NCI-H1092 (cell line): ENCODE measurements at regions not wholly inside any gene's neighbourhood (a gene's known extent, or its start where the extent isn't known, plus 50 kb on each side); places are given as distances from the start of the nearest gene placed in this dataset.
"Not testable (repeated sequence)": the region's sequence is repeated elsewhere in the genome, so short reads cannot be mapped to it uniquely, and the experiment has no call there.

ENCODE experiments used
- DNase-seq: peaks from one replicate; lab custom pipeline; 2025; lab: John Stamatoyannopoulos, UW

DNA sequence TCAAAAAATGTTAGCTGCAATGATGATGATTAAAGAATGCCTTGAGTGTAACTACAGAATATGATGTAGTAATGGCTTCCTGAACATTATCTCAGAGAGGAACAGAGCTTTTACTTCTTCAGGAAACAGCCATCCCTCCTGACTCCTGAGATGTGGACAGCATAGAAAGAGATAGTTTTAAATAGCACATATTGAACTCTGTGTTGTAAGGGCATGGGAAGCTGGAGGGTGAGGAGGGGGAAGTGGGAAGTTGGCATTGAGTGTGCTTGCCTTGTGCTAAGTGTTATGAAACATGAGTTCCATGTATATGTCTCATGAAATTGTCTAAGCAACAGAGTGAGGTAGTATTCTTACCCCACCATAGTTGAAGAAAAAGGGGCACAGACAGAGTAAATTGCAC lies 161.5 kb upstream of the SLC28A3 start:
- no peak for DNase-seq

- DNase-seq, result no peak
These were observed 163.8 kb upstream of the SLC28A3 start for GRCh38 chr9:84504360-84504759.

- DNase-seq, result no peak
These were observed 157.9 kb upstream of the NTRK2 start for GRCh38 chr9:84511651-84512050.

GRCh38 chr9:84512493-84512892 lies 157.0 kb upstream of the NTRK2 start:
- no peak for DNase-seq

- no peak for DNase-seq
These were observed 156.1 kb upstream of the NTRK2 start for GRCh38 chr9:84513473-84513872.

- DNase-seq, result no peak
These were observed 155.6 kb upstream of the NTRK2 start for GRCh38 chr9:84513979-84514378.

DNA sequence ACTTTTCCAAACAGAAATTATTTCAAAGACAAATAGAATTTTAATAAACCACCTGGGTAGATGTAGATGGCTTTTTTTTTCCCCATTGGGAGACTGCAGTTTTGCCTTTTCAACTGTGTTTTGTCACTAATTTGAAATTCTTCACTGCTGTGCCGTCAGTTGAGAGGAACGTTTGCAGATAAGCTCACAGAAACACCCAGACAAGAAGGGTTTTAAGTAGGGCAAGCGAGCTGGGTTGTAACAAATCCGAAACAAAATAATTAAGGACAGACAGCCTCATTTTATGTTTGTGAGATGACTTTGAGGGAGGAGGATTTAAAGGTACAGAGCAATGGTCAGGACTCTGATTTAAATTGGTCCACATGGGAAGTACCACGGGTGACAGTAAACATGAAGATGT lies 155.1 kb upstream of the NTRK2 start:
- no peak for DNase-seq

DNA sequence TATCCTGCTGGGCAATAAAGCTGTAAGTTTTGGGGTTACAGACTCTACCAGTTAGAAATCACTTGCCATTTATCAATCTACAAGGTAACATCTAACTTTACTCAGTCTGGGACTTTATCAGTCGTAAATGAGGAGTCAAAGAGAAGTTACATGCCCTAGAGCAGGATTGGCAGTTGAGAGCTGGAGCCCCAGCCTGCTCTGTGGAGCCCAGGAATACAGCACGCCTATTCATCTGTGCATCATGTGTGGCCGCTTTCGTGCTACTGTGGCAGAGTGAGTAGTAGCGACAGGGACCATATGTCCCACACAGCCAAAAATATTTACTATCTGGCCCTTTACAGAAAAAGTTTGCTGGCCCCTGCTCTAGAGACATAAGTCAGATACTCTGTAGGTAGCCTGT lies 152.5 kb upstream of the NTRK2 start:
- DNase-seq, result no peak

DNA sequence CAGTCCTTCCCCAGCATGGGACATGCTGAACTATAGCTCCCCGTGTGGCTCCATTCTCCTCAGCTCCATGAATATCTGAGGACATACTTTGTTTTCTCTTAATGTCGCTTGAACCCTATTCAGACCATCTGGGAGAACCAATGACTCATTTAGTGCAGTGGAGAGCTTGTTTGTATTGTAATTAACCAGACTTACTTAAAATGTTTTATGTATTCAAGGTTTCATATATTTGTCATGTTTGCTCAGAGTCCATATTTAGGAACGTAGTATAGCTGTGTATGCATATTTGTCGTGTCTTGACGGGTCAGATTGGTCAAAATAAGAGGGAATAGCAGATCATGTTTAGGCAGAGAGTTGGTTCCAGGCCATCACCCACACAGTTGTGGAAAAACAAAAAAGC lies 150.1 kb upstream of the NTRK2 start:
- DNase-seq, result no peak

DNA sequence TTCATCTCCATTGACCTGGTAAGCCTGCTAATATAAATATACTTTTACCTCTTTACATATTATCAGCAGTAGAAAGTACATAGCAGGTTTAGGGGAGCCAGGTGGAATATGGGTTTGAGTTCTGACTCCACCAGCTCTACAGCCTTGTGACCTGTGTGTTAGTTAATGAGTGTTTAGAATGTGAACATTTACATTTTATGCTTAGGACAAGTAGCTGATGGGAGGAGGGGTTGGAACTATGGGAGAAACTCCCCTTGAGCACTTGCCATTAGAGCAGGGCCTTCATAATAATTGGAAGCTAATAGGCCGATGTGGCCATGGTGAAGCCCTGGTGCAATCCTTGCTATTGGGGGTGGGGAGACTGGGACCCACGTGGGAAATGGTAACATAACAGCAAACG lies 148.3 kb upstream of the NTRK2 start:
- DNase-seq, result no peak

DNA sequence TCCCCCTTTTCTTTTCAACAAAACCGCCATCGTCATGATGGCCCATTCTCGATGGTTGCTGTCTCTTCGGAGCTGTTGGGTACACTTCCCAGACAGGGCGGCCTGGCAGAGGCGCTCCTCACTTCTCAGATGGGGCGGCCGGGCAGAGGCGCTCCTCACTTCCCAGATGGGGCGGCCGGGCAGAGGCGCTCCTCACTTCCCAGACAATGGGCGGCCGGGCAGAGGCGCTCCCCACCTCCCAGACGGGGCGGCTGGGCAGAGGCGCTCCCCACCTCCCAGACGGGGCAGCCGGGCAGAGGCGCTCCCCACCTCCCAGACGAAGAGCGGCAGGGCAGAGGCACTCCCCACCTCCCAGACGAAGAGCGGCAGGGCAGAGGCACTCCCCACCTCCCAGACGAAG lies 143.3 kb upstream of the NTRK2 start:
- not testable (repeated sequence) for DNase-seq

GRCh38 chr9:84527060-84527720 lies 142.3 kb upstream of the NTRK2 start:
- not testable (repeated sequence) for DNase-seq

GRCh38 chr9:84535973-84536372 lies 133.6 kb upstream of the NTRK2 start:
- DNase-seq, result not testable (repeated sequence)

GRCh38 chr9:84538879-84539278 lies 130.7 kb upstream of the NTRK2 start:
- DNase-seq, result no peak

GRCh38 chr9:84542554-84542953 lies 127.0 kb upstream of the NTRK2 start:
- DNase-seq, result no peak

- no peak for DNase-seq
These were observed 115.4 kb upstream of the NTRK2 start for GRCh38 chr9:84554069-84554664.

- no peak for DNase-seq
These were observed 113.0 kb upstream of the NTRK2 start for GRCh38 chr9:84556556-84556955.

DNA sequence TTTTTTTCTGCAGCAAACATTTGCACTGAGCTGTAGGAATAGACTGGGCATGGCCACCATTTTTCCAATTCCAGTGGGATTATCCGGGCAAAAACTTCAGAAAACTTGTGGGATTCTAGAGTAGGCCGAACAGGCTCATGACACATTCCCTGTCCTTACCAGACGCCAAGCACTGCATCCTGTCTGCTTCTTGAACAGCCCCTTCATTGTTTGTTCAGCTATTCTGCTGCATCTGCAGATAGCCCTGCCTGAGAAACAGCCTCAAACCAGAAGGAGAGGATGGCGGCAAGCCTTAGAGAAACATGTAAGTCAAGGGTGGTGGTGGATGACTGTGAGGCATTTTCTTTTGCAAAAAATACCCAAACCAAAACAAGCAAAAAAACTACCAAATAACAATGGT lies 111.8 kb upstream of the NTRK2 start:
- DNase-seq, result no peak

GRCh38 chr9:84563691-84564090 lies 105.8 kb upstream of the NTRK2 start:
- no peak for DNase-seq

GRCh38 chr9:84567805-84568204 lies 101.7 kb upstream of the NTRK2 start:
- no peak for DNase-seq

GRCh38 chr9:84570482-84571154 lies 98.9 kb upstream of the NTRK2 start:
- no peak for DNase-seq

- no peak for DNase-seq
These were observed 96.4 kb upstream of the NTRK2 start for GRCh38 chr9:84573083-84573482.

DNA sequence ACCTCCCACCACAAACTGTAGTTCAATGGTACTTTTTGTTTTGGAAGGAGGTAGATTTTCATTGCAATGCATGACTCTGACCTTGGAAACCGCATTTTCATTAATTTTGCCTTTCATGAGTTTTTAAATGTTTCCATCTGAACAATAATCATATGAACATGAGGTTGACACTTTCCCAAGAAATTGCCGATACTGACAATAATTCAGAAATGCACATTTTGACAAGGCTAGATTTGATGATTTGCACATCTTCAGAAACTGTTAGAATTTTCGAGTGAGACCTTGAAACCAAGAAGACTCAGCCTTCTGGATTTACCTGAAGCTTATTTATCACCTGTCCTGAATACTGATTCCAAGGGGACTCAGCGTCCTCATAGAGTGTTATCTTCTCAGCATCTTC lies 93.8 kb upstream of the NTRK2 start:
- DNase-seq, result no peak

- no peak for DNase-seq
These were observed 85.7 kb upstream of the NTRK2 start for GRCh38 chr9:84583866-84584265.
